HG02623 (cell line): ENCODE measurements at regions not wholly inside any gene's neighbourhood (a gene's known extent, or its start where the extent isn't known, plus 50 kb on each side); places are given as distances from the start of the nearest gene placed in this dataset.
"Not testable (repeated sequence)": the region's sequence is repeated elsewhere in the genome, so short reads cannot be mapped to it uniquely, and the experiment has no call there.

ENCODE experiments used
- ATAC-seq: cut with Tn5 transposase; IDR thresholded peaks from one replicate; pipeline ENCODE4 v1.9.1; 2021; ENCODE audit warnings: moderate library complexity; ENCODE audit not compliant: unreplicated experiment

GRCh38 chr13:90908792-90909191 lies 438.7 kb upstream of the MIR17HG start:
- no peak for ATAC-seq

GRCh38 chr13:90910018-90910639 lies 437.4 kb upstream of the MIR17HG start:
- no peak for ATAC-seq

DNA sequence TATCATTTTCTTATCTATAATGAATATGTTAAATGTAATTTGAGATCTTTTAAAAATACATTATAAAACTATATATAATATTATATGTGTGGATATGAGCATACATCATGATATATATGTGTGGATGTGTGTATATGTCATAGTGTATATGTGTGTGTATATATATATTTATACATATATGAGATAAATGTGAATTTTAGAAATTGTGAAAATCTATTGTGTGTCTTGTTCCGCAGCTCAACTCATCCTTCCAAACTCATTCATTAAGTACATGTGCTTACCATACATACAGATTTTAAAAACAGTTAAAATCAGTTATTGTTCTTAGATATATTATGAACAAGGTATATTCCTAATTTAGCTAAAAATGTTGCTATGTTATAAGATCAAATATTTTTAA lies 435.2 kb upstream of the MIR17HG start:
- ATAC-seq, result no peak

DNA sequence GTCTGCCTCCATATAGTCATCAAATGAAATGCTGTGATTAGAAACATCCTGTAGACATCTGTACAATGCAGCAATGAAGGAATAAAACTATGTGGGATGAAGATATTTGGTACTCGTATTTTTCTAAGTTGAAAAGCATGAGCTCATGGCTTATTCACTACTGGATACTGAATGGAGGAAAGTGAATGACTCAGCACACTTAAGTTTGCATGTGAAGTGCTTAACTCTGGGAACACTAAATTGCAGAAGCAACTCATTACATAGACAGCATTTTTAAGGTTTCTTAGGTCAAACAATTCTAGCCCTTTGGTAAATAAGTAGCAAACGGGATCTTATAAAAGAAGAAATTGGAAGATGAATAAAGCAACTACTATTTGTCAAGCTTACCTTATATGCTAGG lies 429.0 kb upstream of the MIR17HG start:
- no peak for ATAC-seq

- no peak for ATAC-seq
Observed at GRCh38 chr13:90919153-90919552, 428.3 kb upstream of the MIR17HG start.

DNA sequence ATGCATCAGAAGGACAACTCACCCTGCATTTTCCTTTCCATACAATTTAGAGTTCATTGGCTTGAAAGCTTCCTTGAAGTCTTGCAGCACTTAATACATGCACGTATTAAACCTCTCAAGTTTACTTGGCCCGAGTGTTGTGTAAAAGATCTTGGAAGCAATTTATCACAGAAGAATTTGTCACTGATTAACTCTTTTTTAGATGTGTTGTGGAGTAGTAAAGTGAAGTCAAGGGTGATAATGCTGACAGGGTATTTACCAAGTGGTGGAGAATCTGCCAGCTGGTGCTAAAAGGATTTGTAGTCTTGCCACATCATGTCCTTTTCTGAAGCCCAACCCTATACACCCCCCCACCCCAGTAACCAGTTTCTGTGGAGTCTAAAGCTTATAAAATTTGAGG lies 421.0 kb upstream of the MIR17HG start:
- no peak for ATAC-seq

DNA sequence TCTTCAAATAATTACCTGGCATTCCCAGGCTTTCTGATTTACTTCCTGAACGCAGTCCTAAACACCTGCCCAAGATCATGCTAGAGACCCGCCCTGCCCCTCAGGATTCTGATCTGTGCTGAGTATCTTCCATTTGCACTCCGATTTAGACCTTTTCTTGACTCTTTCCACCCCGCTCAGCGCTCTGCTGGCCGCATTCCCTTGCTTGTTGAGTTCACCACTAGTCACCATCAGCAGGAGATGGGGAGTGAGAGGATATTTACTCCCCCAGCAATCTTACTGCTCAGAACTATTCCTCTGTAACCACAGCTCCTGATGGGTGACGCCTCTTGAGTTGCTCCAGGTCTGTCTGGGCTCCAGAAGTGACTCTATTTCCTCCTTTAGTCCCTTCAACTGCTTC lies 419.4 kb upstream of the MIR17HG start:
- no peak for ATAC-seq

DNA sequence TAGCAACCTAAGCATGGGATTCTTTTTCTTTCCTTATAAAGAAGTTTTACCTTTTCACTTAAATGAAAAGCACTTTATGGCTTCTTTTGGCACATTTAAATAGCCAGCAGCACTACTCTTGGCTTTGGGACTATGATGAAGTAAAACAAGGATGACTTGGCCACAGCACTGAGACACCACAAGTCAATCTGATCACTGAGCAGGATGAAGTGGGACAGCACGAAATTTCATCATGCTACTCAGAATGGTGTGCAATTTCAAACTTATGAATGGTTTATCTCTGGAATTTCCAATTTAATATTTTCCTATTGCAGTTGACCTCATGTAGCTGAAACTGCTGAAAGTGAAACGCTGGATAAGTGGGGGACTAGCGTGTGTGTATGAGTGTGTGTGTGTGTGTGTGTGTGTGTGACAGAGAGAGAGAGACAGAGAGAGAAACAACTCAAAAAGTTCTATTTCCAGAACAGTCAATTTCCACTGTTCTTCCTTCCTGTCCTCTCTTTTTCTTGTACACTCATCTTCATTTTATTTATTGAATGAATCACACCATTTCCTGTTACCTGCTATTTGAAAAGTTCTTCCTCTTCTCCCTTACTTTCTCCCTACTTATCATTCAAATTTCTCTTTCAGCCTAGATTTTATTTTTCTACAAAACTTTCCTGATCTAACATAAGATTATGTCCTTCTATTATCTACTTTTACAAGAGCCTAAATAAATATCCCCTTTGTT lies 414.2 kb upstream of the MIR17HG start:
- ATAC-seq, result no peak

DNA sequence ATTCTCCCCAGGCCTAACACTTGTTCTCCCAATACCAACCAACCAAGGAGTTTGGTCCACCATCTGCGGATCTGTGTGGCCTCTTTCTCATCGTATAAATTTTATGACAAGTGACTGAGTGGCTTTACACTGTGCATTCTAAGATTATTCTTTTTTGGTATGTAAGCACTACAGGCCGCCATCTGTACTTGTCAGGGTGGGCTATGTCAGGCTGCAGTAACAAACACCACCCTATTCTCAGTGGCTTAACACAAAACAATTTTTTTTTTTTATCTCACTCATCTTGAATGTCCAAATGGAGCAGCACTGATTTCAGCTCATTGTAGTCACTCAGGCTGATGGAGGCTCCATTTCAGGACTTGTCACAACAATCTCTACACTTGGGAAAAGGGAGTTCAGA lies 412.7 kb upstream of the MIR17HG start:
- no peak for ATAC-seq

GRCh38 chr13:90938848-90939247 lies 408.6 kb upstream of the MIR17HG start:
- ATAC-seq, result no peak

DNA sequence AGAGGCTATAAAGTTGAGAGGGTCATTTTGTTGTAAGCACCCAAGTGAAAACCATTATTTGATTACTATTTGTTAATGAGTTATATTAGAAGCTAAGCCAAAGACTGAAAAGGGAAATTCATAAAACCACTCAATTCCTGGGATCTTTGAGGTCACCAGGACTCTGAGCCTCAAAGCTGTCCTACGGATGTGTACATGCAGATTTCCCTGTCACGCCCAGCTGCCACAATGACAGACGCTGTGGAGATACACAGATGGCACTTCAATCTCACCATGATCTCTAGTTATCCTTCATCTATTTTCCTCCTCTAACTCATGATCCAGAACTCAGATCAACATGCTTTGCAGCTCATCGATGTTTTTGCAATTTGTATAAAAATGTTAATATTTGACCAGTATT lies 403.5 kb upstream of the MIR17HG start:
- ATAC-seq, result no peak

GRCh38 chr13:90945146-90945545 lies 402.3 kb upstream of the MIR17HG start:
- ATAC-seq, result not testable (repeated sequence)

GRCh38 chr13:90946125-90946524 lies 401.4 kb upstream of the MIR17HG start:
- ATAC-seq, result not testable (repeated sequence)

DNA sequence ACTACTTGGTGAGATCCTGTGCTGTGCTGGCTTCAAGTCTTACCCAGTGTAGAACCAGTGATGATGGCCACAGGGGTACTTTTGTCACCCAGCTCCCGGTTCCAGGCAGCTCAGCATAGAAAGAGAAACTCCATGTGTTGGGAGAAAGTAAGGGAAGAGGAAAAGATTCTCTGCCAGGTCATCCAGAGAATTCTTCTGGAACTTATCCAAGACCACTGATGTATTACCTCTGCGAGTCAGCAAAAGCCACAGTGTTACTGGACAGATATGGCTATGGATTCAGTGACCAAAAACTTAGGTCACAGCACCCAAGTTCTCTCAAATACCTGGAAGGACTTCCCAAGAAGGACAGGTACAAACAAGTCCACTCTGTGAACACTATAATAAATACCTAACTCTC lies 399.5 kb upstream of the MIR17HG start:
- no peak for ATAC-seq

DNA sequence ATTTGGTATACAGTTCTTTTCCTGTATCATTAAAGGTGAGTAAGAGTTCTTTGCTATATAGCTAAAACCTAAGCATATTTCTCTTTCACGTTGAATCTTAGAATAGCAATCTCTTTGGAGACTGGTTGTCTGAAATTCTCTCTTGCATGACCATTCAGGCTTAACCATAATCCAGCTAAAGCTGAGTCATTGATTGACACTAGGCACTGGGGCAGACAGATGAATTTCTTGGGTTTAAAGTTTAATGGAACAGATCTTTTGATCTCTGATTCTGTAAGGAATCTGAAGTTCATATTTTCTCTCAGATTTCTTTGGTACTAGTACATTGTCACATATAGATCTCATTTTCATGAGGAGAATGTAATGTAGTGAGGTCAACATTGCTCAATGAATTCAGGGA lies 397.3 kb upstream of the MIR17HG start:
- ATAC-seq, result no peak

GRCh38 chr13:90951663-90952062 lies 395.8 kb upstream of the MIR17HG start:
- ATAC-seq, result no peak

DNA sequence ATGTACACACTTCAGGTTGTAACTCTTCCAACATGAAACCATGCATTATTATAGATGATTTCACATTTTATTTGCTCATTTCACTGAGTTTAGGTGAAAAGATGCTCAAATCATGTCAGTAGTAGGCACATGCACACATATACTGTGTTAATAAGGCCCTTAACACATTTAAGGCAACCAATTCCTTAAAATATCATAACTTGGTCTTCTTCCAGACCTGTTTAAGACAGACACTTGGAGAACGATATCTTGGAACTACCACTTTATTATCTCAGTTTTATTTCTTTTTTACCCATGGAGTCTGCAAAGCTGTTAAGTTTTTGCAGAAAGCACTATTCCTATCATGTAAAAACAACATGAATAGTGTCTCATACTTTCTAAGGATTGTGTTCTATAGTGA lies 395.2 kb upstream of the MIR17HG start:
- ATAC-seq, result no peak

GRCh38 chr13:90954605-90955195 lies 392.8 kb upstream of the MIR17HG start:
- ATAC-seq, result no peak

- no peak for ATAC-seq
Observed at GRCh38 chr13:90956031-90956430, 391.5 kb upstream of the MIR17HG start.

DNA sequence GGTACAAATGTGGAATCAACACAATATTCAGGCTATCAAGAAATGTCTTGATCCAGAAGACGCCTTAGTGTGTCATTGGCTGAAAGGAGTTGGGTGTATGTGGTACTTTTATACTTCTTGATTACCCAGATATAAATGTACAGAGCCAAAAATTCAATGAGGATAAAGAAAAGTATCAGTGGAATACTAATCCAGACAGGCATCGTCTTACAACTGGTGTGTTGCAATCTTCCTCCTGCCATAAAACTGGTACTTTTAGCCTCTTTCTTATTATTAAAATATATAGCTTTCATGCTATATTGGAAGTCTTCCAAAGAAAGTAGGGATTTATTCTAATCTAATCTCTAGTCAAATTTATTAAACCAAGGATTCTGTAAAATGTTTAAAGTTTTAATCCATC lies 388.6 kb upstream of the MIR17HG start:
- no peak for ATAC-seq

- ATAC-seq, result peak; percentile 62
Observed at GRCh38 chr13:90968166-90968904, 379.2 kb upstream of the MIR17HG start.
